Vagina (tissue), 2 donors: ENCODE measurements at regions not wholly inside any gene's neighbourhood (a gene's known extent, or its start where the extent isn't known, plus 50 kb on each side); places are given as distances from the start of the nearest gene placed in this dataset.

ENCODE experiments used
- POLR2A ChIP-seq, 2 donors: fragments of 450-650 bp; IDR thresholded peaks; one replicate each; pipeline ENCODE4 v1.6.1; 2017; ENCODE audit warnings: antibody characterized with exemption in 2 of 2, mild to moderate bottlenecking in 2 of 2, moderate library complexity in 2 of 2
- POLR2AphosphoS5 ChIP-seq, 2 donors: sonication (generic); formaldehyde crosslinking; IDR thresholded peaks; one replicate each; pipeline ENCODE4 v1.9.0; 2017; ENCODE audit warnings: antibody characterized with exemption in 2 of 2, mild to moderate bottlenecking in 2 of 2, low read depth in 1 of 2; ENCODE audit not compliant: insufficient read depth in 1 of 2
- TF ChIP-seq, protein P1 (sequence below), 3 experiments: fragments of 450-650 bp in 2 of 3; fragments of 200-600 bp in 1 of 3; sonication (generic) in 1 of 3; IDR thresholded peaks; one replicate each; pipeline ENCODE4 v1.5.1; 2017 to 2019; ENCODE audit warnings: antibody characterized with exemption in 3 of 3, mild to moderate bottlenecking in 2 of 3, moderate library complexity in 2 of 3

- TF ChIP-seq POLR2A (IDR thresholded peaks at IDR 0.05), result no peak
- TF ChIP-seq, protein P1, sequence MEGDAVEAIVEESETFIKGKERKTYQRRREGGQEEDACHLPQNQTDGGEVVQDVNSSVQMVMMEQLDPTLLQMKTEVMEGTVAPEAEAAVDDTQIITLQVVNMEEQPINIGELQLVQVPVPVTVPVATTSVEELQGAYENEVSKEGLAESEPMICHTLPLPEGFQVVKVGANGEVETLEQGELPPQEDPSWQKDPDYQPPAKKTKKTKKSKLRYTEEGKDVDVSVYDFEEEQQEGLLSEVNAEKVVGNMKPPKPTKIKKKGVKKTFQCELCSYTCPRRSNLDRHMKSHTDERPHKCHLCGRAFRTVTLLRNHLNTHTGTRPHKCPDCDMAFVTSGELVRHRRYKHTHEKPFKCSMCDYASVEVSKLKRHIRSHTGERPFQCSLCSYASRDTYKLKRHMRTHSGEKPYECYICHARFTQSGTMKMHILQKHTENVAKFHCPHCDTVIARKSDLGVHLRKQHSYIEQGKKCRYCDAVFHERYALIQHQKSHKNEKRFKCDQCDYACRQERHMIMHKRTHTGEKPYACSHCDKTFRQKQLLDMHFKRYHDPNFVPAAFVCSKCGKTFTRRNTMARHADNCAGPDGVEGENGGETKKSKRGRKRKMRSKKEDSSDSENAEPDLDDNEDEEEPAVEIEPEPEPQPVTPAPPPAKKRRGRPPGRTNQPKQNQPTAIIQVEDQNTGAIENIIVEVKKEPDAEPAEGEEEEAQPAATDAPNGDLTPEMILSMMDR (IDR thresholded peaks at IDR 0.05), result no peak
- TF ChIP-seq POLR2AphosphoS5 (IDR thresholded peaks at IDR 0.05; ENCODE audit: insufficient read depth in 1 of 2, low read depth in 1 of 2), result no peak
Measured at GRCh38 chr18:41324934-41325333, 630.1 kb upstream of the PIK3C3 start.
